ENCODE measurements at regions not wholly inside any gene's neighbourhood (a gene's known extent, or its start where the extent isn't known, plus 50 kb on each side); places are given as distances from the start of the nearest gene placed in this dataset.

DNA sequence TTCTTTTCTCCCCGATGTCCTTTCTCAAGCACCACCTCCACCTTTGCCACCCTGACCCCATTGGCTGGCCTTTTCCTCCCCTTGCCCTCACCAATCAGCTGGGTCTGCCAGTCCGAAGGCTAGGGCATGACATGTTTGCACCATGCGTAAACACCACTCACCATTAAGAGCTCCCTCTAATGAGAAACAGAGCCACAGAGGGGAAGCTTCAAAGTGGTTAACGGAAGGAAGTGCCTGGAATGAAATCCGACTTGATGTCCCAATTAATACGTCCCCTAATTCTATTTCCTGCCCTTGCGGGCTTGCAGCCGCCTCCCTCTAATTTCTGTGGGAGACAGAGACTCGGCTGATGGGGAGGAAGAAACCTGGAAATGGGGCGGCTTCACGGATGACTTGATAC lies 318.5 kb upstream of the TBX3 start:
- no peak for TF ChIP-seq TAF1 (IDR thresholded peaks at IDR 0.05; ENCODE audit: low read depth)
- no peak for TF ChIP-seq CEBPB (IDR thresholded peaks at IDR 0.05)

DNA sequence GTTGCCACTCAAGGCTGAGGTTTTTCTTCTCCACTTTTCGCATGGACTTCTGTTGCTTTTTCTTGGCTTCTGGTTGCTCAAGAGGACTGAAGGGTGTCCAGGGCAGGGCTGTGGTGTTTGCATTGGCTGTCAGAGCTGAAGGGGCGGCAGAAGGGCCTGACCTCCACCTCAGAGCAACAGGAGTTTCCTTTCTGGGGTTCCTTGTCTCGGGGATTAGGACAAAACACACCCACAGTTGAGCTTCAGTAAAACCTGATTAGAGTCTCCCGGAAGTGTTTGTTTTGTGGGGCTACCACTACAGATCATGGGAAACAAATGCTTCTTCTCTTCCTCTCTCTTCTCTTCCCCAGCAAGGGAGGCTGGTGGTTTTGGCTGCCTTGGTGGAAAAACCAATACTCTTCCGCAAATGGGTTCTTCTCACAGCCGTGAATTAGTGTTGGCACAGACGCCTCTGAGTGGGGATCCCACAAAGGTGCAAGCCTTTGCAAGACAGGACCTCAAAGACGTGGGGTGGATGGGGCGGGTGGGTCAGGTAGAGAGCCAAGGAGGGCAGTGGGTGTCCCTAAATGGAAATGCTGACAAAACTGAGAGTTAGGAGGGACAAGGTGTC lies 317.7 kb upstream of the TBX3 start:
- no peak for TF ChIP-seq TAF1 (IDR thresholded peaks at IDR 0.05; ENCODE audit: low read depth)
- no peak for TF ChIP-seq FOXM1 (IDR thresholded peaks at IDR 0.05; ENCODE audit: borderline replicate concordance, low read depth)
- no peak for TF ChIP-seq NFIC (IDR thresholded peaks at IDR 0.05)
- no peak for TF ChIP-seq ZBTB7A (IDR thresholded peaks at IDR 0.05; ENCODE audit: low read depth)
- no peak for TF ChIP-seq TCF12 (IDR thresholded peaks at IDR 0.05; ENCODE audit: low read depth)
- TF ChIP-seq RAD21 (IDR thresholded peaks at IDR 0.05; ENCODE audit: low read depth), result no peak
- TF ChIP-seq, protein P1, sequence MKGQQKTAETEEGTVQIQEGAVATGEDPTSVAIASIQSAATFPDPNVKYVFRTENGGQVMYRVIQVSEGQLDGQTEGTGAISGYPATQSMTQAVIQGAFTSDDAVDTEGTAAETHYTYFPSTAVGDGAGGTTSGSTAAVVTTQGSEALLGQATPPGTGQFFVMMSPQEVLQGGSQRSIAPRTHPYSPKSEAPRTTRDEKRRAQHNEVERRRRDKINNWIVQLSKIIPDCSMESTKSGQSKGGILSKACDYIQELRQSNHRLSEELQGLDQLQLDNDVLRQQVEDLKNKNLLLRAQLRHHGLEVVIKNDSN (IDR thresholded peaks at IDR 0.05), result no peak
- no peak for TF ChIP-seq CEBPB (IDR thresholded peaks at IDR 0.05)
- no peak for TF ChIP-seq TEAD4 (IDR thresholded peaks at IDR 0.05)
- TF ChIP-seq, protein P2, sequence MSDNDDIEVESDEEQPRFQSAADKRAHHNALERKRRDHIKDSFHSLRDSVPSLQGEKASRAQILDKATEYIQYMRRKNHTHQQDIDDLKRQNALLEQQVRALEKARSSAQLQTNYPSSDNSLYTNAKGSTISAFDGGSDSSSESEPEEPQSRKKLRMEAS (IDR thresholded peaks at IDR 0.05), result no peak
- TF ChIP-seq, protein P3, sequence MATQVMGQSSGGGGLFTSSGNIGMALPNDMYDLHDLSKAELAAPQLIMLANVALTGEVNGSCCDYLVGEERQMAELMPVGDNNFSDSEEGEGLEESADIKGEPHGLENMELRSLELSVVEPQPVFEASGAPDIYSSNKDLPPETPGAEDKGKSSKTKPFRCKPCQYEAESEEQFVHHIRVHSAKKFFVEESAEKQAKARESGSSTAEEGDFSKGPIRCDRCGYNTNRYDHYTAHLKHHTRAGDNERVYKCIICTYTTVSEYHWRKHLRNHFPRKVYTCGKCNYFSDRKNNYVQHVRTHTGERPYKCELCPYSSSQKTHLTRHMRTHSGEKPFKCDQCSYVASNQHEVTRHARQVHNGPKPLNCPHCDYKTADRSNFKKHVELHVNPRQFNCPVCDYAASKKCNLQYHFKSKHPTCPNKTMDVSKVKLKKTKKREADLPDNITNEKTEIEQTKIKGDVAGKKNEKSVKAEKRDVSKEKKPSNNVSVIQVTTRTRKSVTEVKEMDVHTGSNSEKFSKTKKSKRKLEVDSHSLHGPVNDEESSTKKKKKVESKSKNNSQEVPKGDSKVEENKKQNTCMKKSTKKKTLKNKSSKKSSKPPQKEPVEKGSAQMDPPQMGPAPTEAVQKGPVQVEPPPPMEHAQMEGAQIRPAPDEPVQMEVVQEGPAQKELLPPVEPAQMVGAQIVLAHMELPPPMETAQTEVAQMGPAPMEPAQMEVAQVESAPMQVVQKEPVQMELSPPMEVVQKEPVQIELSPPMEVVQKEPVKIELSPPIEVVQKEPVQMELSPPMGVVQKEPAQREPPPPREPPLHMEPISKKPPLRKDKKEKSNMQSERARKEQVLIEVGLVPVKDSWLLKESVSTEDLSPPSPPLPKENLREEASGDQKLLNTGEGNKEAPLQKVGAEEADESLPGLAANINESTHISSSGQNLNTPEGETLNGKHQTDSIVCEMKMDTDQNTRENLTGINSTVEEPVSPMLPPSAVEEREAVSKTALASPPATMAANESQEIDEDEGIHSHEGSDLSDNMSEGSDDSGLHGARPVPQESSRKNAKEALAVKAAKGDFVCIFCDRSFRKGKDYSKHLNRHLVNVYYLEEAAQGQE (IDR thresholded peaks at IDR 0.05; ENCODE audit: low read depth), result no peak
- no peak for TF ChIP-seq YY1 (IDR thresholded peaks at IDR 0.05; ENCODE audit: low read depth)
- TF ChIP-seq CREB1 (IDR thresholded peaks at IDR 0.05; ENCODE audit: low read depth), result no peak
- TF ChIP-seq EGR1 (IDR thresholded peaks at IDR 0.05), result no peak
- no peak for TF ChIP-seq EP300 (IDR thresholded peaks at IDR 0.05; ENCODE audit: borderline replicate concordance)

DNA sequence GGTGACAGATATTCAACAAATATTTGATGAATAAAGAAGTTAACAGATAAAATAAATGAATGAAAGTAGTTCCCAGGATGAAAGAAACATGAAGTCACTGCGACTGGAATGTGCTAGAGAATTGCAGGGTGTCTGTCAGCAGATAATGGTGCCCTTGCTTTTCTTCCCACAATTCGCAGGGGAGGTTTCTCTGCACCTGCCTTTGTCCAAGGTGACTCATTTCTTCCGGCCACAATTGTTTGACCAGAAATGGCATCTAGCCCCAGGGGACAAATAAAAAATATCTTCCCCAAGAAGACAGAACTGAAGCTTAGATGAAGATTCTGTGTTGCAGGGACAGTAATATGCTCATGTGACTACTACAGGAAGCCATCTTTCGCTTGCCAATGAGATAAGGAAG lies 316.1 kb upstream of the TBX3 start:
- TF ChIP-seq EP300 (IDR thresholded peaks at IDR 0.05; ENCODE audit: borderline replicate concordance) (no peak), YY1 (IDR thresholded peaks at IDR 0.05; ENCODE audit: low read depth) (no peak), TEAD4 (IDR thresholded peaks at IDR 0.05) (no peak), CREB1 (IDR thresholded peaks at IDR 0.05; ENCODE audit: low read depth) (no peak), CEBPB (IDR thresholded peaks at IDR 0.05) (no peak), TAF1 (IDR thresholded peaks at IDR 0.05; ENCODE audit: low read depth) (no peak), ZBTB7A (IDR thresholded peaks at IDR 0.05; ENCODE audit: low read depth) (no peak)
- TF ChIP-seq, protein P1 (IDR thresholded peaks at IDR 0.05), result no peak
- TF ChIP-seq, protein P3 (IDR thresholded peaks at IDR 0.05; ENCODE audit: low read depth), result no peak
- TF ChIP-seq, protein P2 (IDR thresholded peaks at IDR 0.05), result no peak

DNA sequence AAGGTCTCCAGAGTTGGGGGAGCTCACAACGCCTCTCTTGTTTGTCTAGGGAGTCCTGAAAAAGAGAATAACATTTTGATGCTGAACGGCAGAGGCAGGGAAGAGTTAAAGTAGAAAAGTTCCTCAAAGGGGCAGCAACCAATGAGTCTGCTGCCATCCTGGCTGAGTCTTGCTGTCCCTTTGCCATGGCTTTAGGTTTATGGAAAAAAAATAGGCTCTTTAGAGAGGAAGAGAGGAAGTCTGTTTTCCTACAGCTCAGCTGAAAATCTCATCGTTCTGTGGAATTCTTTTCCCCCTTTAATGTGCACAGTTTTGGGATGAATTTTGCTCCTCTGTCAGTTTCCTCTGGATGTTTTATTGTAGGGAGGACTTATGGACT lies 314.8 kb upstream of the TBX3 start:
- no peak for TF ChIP-seq CREB1 (IDR thresholded peaks at IDR 0.05; ENCODE audit: low read depth)
- no peak for TF ChIP-seq TAF1 (IDR thresholded peaks at IDR 0.05; ENCODE audit: low read depth)
- TF ChIP-seq EP300 (IDR thresholded peaks at IDR 0.05; ENCODE audit: borderline replicate concordance), result no peak
- TF ChIP-seq CEBPB (IDR thresholded peaks at IDR 0.05), result no peak
- TF ChIP-seq, protein P2 (IDR thresholded peaks at IDR 0.05), result no peak
- TF ChIP-seq, protein P3 (IDR thresholded peaks at IDR 0.05; ENCODE audit: low read depth), result no peak
- TF ChIP-seq EGR1 (IDR thresholded peaks at IDR 0.05), result no peak
- no peak for TF ChIP-seq YY1 (IDR thresholded peaks at IDR 0.05; ENCODE audit: low read depth)
- TF ChIP-seq FOXM1 (IDR thresholded peaks at IDR 0.05; ENCODE audit: borderline replicate concordance, low read depth), result no peak
- TF ChIP-seq RAD21 (IDR thresholded peaks at IDR 0.05; ENCODE audit: low read depth), result no peak
- TF ChIP-seq TEAD4 (IDR thresholded peaks at IDR 0.05), result no peak
- no peak for TF ChIP-seq NFIC (IDR thresholded peaks at IDR 0.05)
- TF ChIP-seq, protein P1 (IDR thresholded peaks at IDR 0.05), result no peak
- no peak for TF ChIP-seq ZBTB7A (IDR thresholded peaks at IDR 0.05; ENCODE audit: low read depth)
- no peak for TF ChIP-seq TCF12 (IDR thresholded peaks at IDR 0.05; ENCODE audit: low read depth)
